A549 (cell line): ENCODE measurements at regions not wholly inside any gene's neighbourhood (a gene's known extent, or its start where the extent isn't known, plus 50 kb on each side); places are given as distances from the start of the nearest gene placed in this dataset.

Experiments
- EHMT2 ChIP-seq: fragments of 200-600 bp; sonication (generic); IDR thresholded peaks from 2 replicates; pipeline ENCODE4 v1.6.1; 2016; ENCODE audit warnings: antibody characterized with exemption, low read depth, mild to moderate bottlenecking, moderate library complexity
- EP300 ChIP-seq, 2 experiments: fragments of >200 bp; sonication (Bioruptor Twin); formaldehyde crosslinking; IDR thresholded peaks; 2 replicates in 1 of 2; 3 replicates in 1 of 2; pipeline ENCODE4 v1.6.1; 2016 to 2017
- JUN ChIP-seq, 2 experiments: fragments of >200 bp; sonication (Bioruptor Twin); formaldehyde crosslinking; IDR thresholded peaks; 2 replicates in 1 of 2; 3 replicates in 1 of 2; pipeline ENCODE4 v1.6.1; 2016 to 2017
- MAFK ChIP-seq: fragments of 450-650 bp; IDR thresholded peaks from 2 replicates; pipeline ENCODE4 v1.6.1; 2014; ENCODE audit not compliant: partially characterized antibody
- POLR2AphosphoS2 ChIP-seq: conservative IDR thresholded peaks from 2 replicates; pipeline ENCODE4 v1.6.1; 2012; ENCODE audit warnings: low read length, improper control_type of control experiment, inconsistent platforms
- RAD21 ChIP-seq, 2 experiments: fragments of >200 bp in 1 of 2; sonication (Bioruptor Twin) in 1 of 2; formaldehyde crosslinking in 1 of 2; IDR thresholded peaks in 1 of 2; conservative IDR thresholded peaks in 1 of 2; 2 replicates in 1 of 2; 3 replicates in 1 of 2; pipeline ENCODE4 v1.6.1; 2012 to 2018; ENCODE audit warnings: inconsistent platforms in 1 of 2
- REST ChIP-seq: fragments of 200-600 bp; sonication (generic); IDR thresholded peaks from 2 replicates; pipeline ENCODE4 v1.6.1; 2016; ENCODE audit warnings: antibody characterized with exemption, mild to moderate bottlenecking, moderate library complexity
- RFX5 ChIP-seq: fragments of 450-650 bp; IDR thresholded peaks from 2 replicates; pipeline ENCODE4 v1.7.1; 2014; ENCODE audit warnings: antibody characterized with exemption, mild to moderate bottlenecking, moderate library complexity
- USF2 ChIP-seq: fragments of 450-650 bp; IDR thresholded peaks from 2 replicates; pipeline ENCODE4 v1.6.1; 2014; ENCODE audit warnings: antibody characterized with exemption
- TF ChIP-seq, protein P1 (sequence below): fragments of >200 bp; sonication (Bioruptor Twin); formaldehyde crosslinking; IDR thresholded peaks from 3 replicates; pipeline ENCODE4 v1.5.1; 2016
- TF ChIP-seq, protein P2 (sequence below): IDR thresholded peaks from 2 replicates; pipeline ENCODE4 v1.6.1; 2012

- TF ChIP-seq, protein P1, sequence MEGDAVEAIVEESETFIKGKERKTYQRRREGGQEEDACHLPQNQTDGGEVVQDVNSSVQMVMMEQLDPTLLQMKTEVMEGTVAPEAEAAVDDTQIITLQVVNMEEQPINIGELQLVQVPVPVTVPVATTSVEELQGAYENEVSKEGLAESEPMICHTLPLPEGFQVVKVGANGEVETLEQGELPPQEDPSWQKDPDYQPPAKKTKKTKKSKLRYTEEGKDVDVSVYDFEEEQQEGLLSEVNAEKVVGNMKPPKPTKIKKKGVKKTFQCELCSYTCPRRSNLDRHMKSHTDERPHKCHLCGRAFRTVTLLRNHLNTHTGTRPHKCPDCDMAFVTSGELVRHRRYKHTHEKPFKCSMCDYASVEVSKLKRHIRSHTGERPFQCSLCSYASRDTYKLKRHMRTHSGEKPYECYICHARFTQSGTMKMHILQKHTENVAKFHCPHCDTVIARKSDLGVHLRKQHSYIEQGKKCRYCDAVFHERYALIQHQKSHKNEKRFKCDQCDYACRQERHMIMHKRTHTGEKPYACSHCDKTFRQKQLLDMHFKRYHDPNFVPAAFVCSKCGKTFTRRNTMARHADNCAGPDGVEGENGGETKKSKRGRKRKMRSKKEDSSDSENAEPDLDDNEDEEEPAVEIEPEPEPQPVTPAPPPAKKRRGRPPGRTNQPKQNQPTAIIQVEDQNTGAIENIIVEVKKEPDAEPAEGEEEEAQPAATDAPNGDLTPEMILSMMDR = no peak
- TF ChIP-seq MAFK (no peak), EHMT2 (no peak), JUN (IDR thresholded peaks at IDR 0.05) (no peak), RAD21 (conservative IDR thresholded peaks at IDR 0.05 in 1 of 2, IDR thresholded peaks at IDR 0.05 in 1 of 2) (no peak), RFX5 (no peak), POLR2AphosphoS2 (no peak), USF2 (no peak), REST (no peak), EP300 (IDR thresholded peaks at IDR 0.05) (no peak)
- TF ChIP-seq, protein P2, sequence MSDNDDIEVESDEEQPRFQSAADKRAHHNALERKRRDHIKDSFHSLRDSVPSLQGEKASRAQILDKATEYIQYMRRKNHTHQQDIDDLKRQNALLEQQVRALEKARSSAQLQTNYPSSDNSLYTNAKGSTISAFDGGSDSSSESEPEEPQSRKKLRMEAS = no peak
Observed at GRCh38 chr18:6627645-6628044, 101.9 kb upstream of the ARHGAP28 start.
